MM.1S (cell line): ENCODE measurements at regions not wholly inside any gene's neighbourhood (a gene's known extent, or its start where the extent isn't known, plus 50 kb on each side); places are given as distances from the start of the nearest gene placed in this dataset.

Experiments used
- DNase-seq: peaks from one replicate; pipeline ENCODE4 v3.0.0-alpha.2; 2015
- H2AFZ ChIP-seq: fragments of 300-600 bp; sonication (generic); 2 replicates; pipeline ENCODE4 v1.6.0; 2016; ENCODE audit warnings: antibody characterized with exemption, low read length
- H3F3A ChIP-seq: fragments of 300-600 bp; sonication (generic); 2 replicates; pipeline ENCODE4 v1.6.1; 2016; ENCODE audit warnings: mild to moderate bottlenecking, antibody characterized with exemption, low read length, moderate library complexity, mixed read lengths; ENCODE audit not compliant: insufficient read depth
- H3K27ac ChIP-seq: fragments of 300-600 bp; sonication (generic); 2 replicates; pipeline ENCODE4 v1.5.1; 2016; ENCODE audit warnings: mild to moderate bottlenecking, low read length
- H3K27me3 ChIP-seq: fragments of 300-600 bp; sonication (generic); replicated peaks from 2 replicates; pipeline ENCODE4 v1.6.0; 2016; ENCODE audit warnings: low read length; ENCODE audit not compliant: insufficient read depth
- H3K36me3 ChIP-seq: fragments of 300-600 bp; sonication (generic); replicated peaks from 2 replicates; pipeline ENCODE4 v1.6.1; 2016; ENCODE audit warnings: mild to moderate bottlenecking, low read length, mixed read lengths; ENCODE audit not compliant: insufficient read depth
- H3K4me1 ChIP-seq: fragments of 300-600 bp; sonication (generic); 2 replicates; pipeline ENCODE4 v1.6.1; 2016; ENCODE audit warnings: low read length, mixed read lengths
- H3K4me2 ChIP-seq: fragments of 300-600 bp; sonication (generic); 2 replicates; pipeline ENCODE4 v1.6.0; 2016; ENCODE audit warnings: low read depth, low read length
- H3K4me3 ChIP-seq: fragments of 300-600 bp; sonication (generic); 2 replicates; pipeline ENCODE4 v1.5.1; 2016; ENCODE audit warnings: low read length, mixed read lengths
- H3K79me2 ChIP-seq: fragments of 300-600 bp; sonication (generic); 2 replicates; pipeline ENCODE4 v1.6.1; 2016; ENCODE audit warnings: mixed run types, low read length, mixed read lengths
- H3K9ac ChIP-seq: fragments of 300-600 bp; sonication (generic); 2 replicates; pipeline ENCODE4 v1.6.1; 2016; ENCODE audit warnings: low read length, mixed read lengths
- H3K9me2 ChIP-seq: fragments of 300-600 bp; sonication (generic); replicated peaks from 2 replicates; pipeline ENCODE4 v1.6.1; 2016; ENCODE audit warnings: mild to moderate bottlenecking, low read length, mixed read lengths; ENCODE audit not compliant: insufficient read depth
- H3K9me3 ChIP-seq: fragments of 300-600 bp; sonication (generic); replicated peaks from 2 replicates; pipeline ENCODE4 v1.6.1; 2016; ENCODE audit warnings: mild to moderate bottlenecking, low read length, mixed read lengths; ENCODE audit not compliant: insufficient read depth
- H4K20me1 ChIP-seq: fragments of 300-600 bp; sonication (generic); 2 replicates; pipeline ENCODE4 v1.6.1; 2016; ENCODE audit warnings: mild to moderate bottlenecking, low read length, moderate library complexity, mixed read lengths; ENCODE audit not compliant: insufficient read depth
- EZH2 ChIP-seq: fragments of 300-600 bp; sonication (generic); optimal IDR thresholded peaks from 2 replicates; pipeline ENCODE3; 2017; ENCODE audit warnings: low read depth, mild to moderate bottlenecking, antibody characterized with exemption, low read length, mixed read lengths
- EZH2phosphoT487 ChIP-seq: fragments of 300-600 bp; sonication (generic); IDR thresholded peaks from 2 replicates; pipeline ENCODE4 v1.6.1; 2018; ENCODE audit warnings: antibody characterized with exemption, low read length
- TF ChIP-seq, protein P1 (sequence below): fragments of 300-600 bp; sonication (generic); IDR thresholded peaks from 2 replicates; pipeline ENCODE4 v1.5.1; 2016; ENCODE audit warnings: antibody characterized with exemption, low read length, mixed read lengths

DNA sequence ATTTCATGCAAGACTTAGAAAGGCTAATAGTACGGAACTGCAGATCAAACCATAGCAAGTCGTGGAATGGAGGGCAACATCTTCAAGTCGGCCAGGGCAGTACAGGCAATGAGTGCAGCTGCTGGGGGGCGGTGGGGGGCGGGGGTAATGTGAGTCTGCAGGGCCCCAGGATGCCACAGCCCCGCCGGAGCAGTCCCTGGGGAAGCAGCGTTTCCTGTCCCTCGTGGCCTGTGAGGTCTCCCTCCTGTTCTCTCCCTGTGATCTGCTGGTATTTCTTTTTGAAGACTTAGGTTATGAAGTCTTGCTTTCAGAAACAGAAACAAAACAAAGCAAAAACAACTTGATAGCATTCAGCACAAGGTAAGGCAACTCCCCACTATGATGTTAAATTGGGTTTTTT is 351.9 kb downstream of the FOXA2 start:
- Histone ChIP-seq H3K36me3 (no peaks in the 10 kb centered on the region), H2AFZ (no peak overlapping the region), H3K4me1 (peaks cover 9% of the 10 kb centered on the region), H4K20me1 (no peaks in the 10 kb centered on the region), H3F3A (no peaks in the 10 kb centered on the region), H3K4me3 (no peak overlapping the region), H3K27ac (peak overlapping the region; percentile 10; the same call in 1 of the 2 replicates), H3K27me3 (no peaks in the 10 kb centered on the region), H3K79me2 (no peaks in the 10 kb centered on the region), H3K9ac (no peak overlapping the region), H3K9me3 (no peaks in the 10 kb centered on the region), H3K9me2 (no peaks in the 10 kb centered on the region), H3K4me2 (peak overlapping the region; percentile 22; the same call in 1 of the 2 replicates)
- TF ChIP-seq EZH2 = no peak
- TF ChIP-seq EZH2phosphoT487 = no peak
- TF ChIP-seq, protein P1, sequence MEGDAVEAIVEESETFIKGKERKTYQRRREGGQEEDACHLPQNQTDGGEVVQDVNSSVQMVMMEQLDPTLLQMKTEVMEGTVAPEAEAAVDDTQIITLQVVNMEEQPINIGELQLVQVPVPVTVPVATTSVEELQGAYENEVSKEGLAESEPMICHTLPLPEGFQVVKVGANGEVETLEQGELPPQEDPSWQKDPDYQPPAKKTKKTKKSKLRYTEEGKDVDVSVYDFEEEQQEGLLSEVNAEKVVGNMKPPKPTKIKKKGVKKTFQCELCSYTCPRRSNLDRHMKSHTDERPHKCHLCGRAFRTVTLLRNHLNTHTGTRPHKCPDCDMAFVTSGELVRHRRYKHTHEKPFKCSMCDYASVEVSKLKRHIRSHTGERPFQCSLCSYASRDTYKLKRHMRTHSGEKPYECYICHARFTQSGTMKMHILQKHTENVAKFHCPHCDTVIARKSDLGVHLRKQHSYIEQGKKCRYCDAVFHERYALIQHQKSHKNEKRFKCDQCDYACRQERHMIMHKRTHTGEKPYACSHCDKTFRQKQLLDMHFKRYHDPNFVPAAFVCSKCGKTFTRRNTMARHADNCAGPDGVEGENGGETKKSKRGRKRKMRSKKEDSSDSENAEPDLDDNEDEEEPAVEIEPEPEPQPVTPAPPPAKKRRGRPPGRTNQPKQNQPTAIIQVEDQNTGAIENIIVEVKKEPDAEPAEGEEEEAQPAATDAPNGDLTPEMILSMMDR = no peak
- DNase-seq = no peak

DNA sequence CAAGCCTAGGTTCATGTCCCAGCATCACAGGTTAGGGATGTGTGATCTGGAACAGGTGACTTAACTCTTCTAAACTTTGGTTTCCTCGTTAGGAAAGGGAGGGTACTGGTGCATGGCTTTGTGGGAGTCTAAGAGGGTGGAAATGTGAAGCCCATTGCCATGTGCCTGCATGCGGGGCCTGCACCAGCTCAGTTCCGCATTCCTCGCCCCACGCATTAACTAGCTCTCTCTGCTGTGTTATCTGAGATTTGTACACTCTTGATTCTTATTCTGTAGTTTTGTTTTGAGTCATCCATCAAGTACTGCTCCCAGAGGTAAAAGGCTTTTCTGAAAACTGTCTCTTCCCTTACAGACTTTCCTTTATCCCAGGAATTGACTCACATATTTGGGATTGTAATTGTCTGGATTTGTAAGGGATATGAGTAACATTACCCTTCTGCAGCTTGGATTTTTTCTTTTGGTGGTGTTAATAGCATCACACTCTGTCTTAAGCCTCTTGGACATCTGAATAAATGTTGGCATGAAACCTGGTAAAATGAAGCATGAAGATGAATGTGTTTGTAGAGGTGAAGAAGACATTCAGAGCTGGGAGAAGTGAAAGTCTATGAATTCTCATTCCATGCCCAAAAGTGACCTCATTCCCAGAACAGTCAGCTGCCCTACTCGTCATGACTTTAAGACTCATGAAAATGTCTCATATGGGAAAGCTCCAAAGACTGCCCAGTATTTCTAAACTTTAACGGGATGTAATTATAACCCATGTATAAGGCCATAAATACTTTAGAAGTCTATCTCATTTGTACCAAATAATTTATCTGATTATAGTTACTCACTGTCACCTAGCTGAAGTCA is 357.3 kb downstream of the FOXA2 start:
- H3K79me2 ChIP-seq = no peaks in the 10 kb centered on the region
- H3F3A ChIP-seq = no peaks in the 10 kb centered on the region
- H2AFZ ChIP-seq = no peak overlapping the region
- H3K4me2 ChIP-seq = no peak overlapping the region
- no peaks in the 10 kb centered on the region for H3K9me2 ChIP-seq
- TF ChIP-seq EZH2 (no peak), EZH2phosphoT487 (no peak)
- TF ChIP-seq, protein P1 = no peak
- H3K27me3 ChIP-seq = no peaks in the 10 kb centered on the region
- H3K4me3 ChIP-seq = no peak overlapping the region
- H3K4me1 ChIP-seq = no peaks in the 10 kb centered on the region
- no peaks in the 10 kb centered on the region for H3K9me3 ChIP-seq
- H3K27ac ChIP-seq = no peak overlapping the region
- no peak overlapping the region for H3K9ac ChIP-seq
- no peak for DNase-seq
- H3K36me3 ChIP-seq = no peaks in the 10 kb centered on the region
- no peaks in the 10 kb centered on the region for H4K20me1 ChIP-seq

DNA sequence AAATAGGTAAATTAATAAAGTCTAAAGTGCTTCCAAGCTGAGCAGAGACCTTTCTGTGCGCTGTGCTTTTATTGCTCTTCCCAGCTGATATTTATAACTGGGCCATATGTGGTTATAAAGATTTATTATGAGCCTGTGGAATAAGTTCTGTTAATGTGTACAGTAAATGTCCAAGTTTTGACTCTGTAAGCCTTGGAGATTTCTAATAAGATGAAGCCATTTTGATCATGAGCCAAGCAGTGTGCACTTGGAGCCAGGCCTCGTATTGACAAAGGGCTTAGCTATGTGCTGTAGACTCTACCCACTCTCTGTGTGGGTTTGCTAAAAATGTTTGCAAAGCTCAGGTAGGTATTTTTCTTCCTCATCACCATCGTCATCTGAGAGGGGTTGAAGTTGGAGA is 361.1 kb downstream of the FOXA2 start:
- H3K79me2 ChIP-seq = no peaks in the 10 kb centered on the region
- H3K9me3 ChIP-seq = no peaks in the 10 kb centered on the region
- no peak overlapping the region for H2AFZ ChIP-seq
- H4K20me1 ChIP-seq = no peaks in the 10 kb centered on the region
- no peaks in the 10 kb centered on the region for H3K27me3 ChIP-seq
- no peak overlapping the region for H3K27ac ChIP-seq
- TF ChIP-seq, protein P1 = no peak
- TF ChIP-seq EZH2phosphoT487 (no peak), EZH2 (no peak)
- no peaks in the 10 kb centered on the region for H3K36me3 ChIP-seq
- no peak overlapping the region for H3K9ac ChIP-seq
- DNase-seq = no peak
- no peak overlapping the region for H3K4me2 ChIP-seq
- H3K4me1 ChIP-seq = no peaks in the 10 kb centered on the region
- H3F3A ChIP-seq = no peaks in the 10 kb centered on the region
- no peaks in the 10 kb centered on the region for H3K9me2 ChIP-seq
- H3K4me3 ChIP-seq = no peak overlapping the region
